Neural progenitor cell (in vitro differentiated cells): ENCODE measurements at regions not wholly inside any gene's neighbourhood (a gene's known extent, or its start where the extent isn't known, plus 50 kb on each side); places are given as distances from the start of the nearest gene placed in this dataset.

ENCODE experiments used
- DNase-seq: peaks from one replicate; pipeline ENCODE4 v3.0.0-alpha.2; 2016; ENCODE audit warnings: low spot score
- H2AFZ ChIP-seq: fragments of 200-600 bp; sonication (generic); replicated peaks from 2 replicates; pipeline ENCODE4 v1.6.1; 2016; ENCODE audit warnings: antibody characterized with exemption
- H3F3A ChIP-seq: fragments of 200-600 bp; sonication (generic); 2 replicates; pipeline ENCODE4 v1.6.1; 2016; ENCODE audit warnings: antibody characterized with exemption, low read depth
- H3K27ac ChIP-seq: fragments of 200-600 bp; sonication (generic); 2 replicates; pipeline ENCODE4 v1.5.1; 2016; ENCODE audit warnings: mild to moderate bottlenecking
- H3K27me3 ChIP-seq: fragments of 200-600 bp; sonication (generic); 2 replicates; pipeline ENCODE4 v1.6.1; 2016; ENCODE audit warnings: mild to moderate bottlenecking, moderate library complexity
- H3K36me3 ChIP-seq: fragments of 200-600 bp; sonication (generic); 2 replicates; pipeline ENCODE4 v1.5.1; 2016
- H3K4me1 ChIP-seq: fragments of 200-600 bp; sonication (generic); 2 replicates; pipeline ENCODE4 v1.6.1; 2016; ENCODE audit warnings: mixed run types
- H3K4me2 ChIP-seq: fragments of 200-600 bp; sonication (generic); 2 replicates; pipeline ENCODE4 v1.6.1; 2016
- H3K4me3 ChIP-seq: fragments of 200-600 bp; sonication (generic); 2 replicates; pipeline ENCODE4 v1.5.1; 2016
- H3K79me2 ChIP-seq: fragments of 200-600 bp; sonication (generic); 2 replicates; pipeline ENCODE4 v1.6.1; 2016; ENCODE audit warnings: low read depth
- H3K9ac ChIP-seq: fragments of 200-600 bp; sonication (generic); 2 replicates; pipeline ENCODE4 v1.6.1; 2016
- H3K9me3 ChIP-seq: fragments of 200-600 bp; sonication (generic); 2 replicates; pipeline ENCODE4 v1.5.1; 2016; ENCODE audit warnings: low read depth
- H4K20me1 ChIP-seq: fragments of 200-600 bp; sonication (generic); 2 replicates; pipeline ENCODE4 v1.6.1; 2016; ENCODE audit warnings: low read depth
- H3K27ac Mint-ChIP-seq: 3 replicates; pipeline ENCODE4 v1.8.0; 2021; ENCODE audit warnings: mixed read lengths
- H3K27me3 Mint-ChIP-seq: 2 replicates; pipeline ENCODE4 v1.8.0; 2022; ENCODE audit warnings: low read depth, mild to moderate bottlenecking, inconsistent platforms, moderate library complexity, mixed read lengths; ENCODE audit not compliant: insufficient read depth
- H3K36me3 Mint-ChIP-seq: 3 replicates; pipeline ENCODE4 v1.8.0; 2021; ENCODE audit warnings: mixed read lengths
- H3K4me1 Mint-ChIP-seq: 3 replicates; pipeline ENCODE4 v1.8.0; 2021; ENCODE audit warnings: mixed read lengths
- H3K4me3 Mint-ChIP-seq: 3 replicates; pipeline ENCODE4 v1.8.0; 2021; ENCODE audit warnings: mild to moderate bottlenecking, moderate library complexity, mixed read lengths
- H3K9me3 Mint-ChIP-seq: 3 replicates; pipeline ENCODE4 v1.8.0; 2020; ENCODE audit warnings: mixed read lengths
- CTCF ChIP-seq: fragments of 200-600 bp; sonication (generic); IDR thresholded peaks from 2 replicates; pipeline ENCODE4 v1.5.1; 2017; ENCODE audit warnings: antibody characterized with exemption, mild to moderate bottlenecking
- EZH2 ChIP-seq: fragments of 200-600 bp; sonication (generic); IDR thresholded peaks from 2 replicates; pipeline ENCODE4 v1.6.1; 2017; ENCODE audit warnings: antibody characterized with exemption, mild to moderate bottlenecking, moderate library complexity
- EZH2phosphoT487 ChIP-seq: fragments of 200-600 bp; sonication (generic); IDR thresholded peaks from 2 replicates; pipeline ENCODE4 v1.6.1; 2017; ENCODE audit warnings: antibody characterized with exemption

GRCh38 chr16:52316241-52316640, 230.7 kb downstream of the TOX3 start:
- Histone ChIP-seq H3K27me3 (no peaks in the 10 kb centered on the region), H4K20me1 (no peaks in the 10 kb centered on the region), H3K27ac (no peak overlapping the region), H3K4me1 (peaks cover 11% of the 10 kb centered on the region), H3K79me2 (no peaks in the 10 kb centered on the region), H2AFZ (no peak overlapping the region), H3F3A (no peaks in the 10 kb centered on the region), H3K9me3 (no peaks in the 10 kb centered on the region), H3K9ac (no peak overlapping the region), H3K4me2 (no peak overlapping the region), H3K36me3 (no peaks in the 10 kb centered on the region), H3K4me3 (no peak overlapping the region)
- no peaks in the 10 kb centered on the region for H3K36me3 Mint-ChIP-seq
- H3K9me3 Mint-ChIP-seq = no peaks in the 10 kb centered on the region
- peaks cover 21% of the 10 kb centered on the region for H3K4me1 Mint-ChIP-seq
- TF ChIP-seq CTCF = no peak
- no peak for TF ChIP-seq EZH2
- no peak for TF ChIP-seq EZH2phosphoT487
- peaks cover 3% of the 10 kb centered on the region for H3K27me3 Mint-ChIP-seq
- DNase-seq = no peak
- H3K4me3 Mint-ChIP-seq = no peak overlapping the region
- H3K27ac Mint-ChIP-seq = no peak overlapping the region

GRCh38 chr16:52312716-52313115, 234.2 kb downstream of the TOX3 start:
- H3K4me2 ChIP-seq = no peak overlapping the region
- no peak for DNase-seq
- no peaks in the 10 kb centered on the region for H4K20me1 ChIP-seq
- H3F3A ChIP-seq = no peaks in the 10 kb centered on the region
- TF ChIP-seq CTCF (no peak), EZH2 (no peak), EZH2phosphoT487 (no peak)
- no peak overlapping the region for H3K4me3 ChIP-seq
- H3K79me2 ChIP-seq = no peaks in the 10 kb centered on the region
- no peaks in the 10 kb centered on the region for H3K9me3 ChIP-seq
- Mint-ChIP-seq H3K36me3 (no peaks in the 10 kb centered on the region), H3K4me3 (no peak overlapping the region), H3K27me3 (peaks cover 6% of the 10 kb centered on the region), H3K4me1 (peaks cover 31% of the 10 kb centered on the region), H3K9me3 (no peaks in the 10 kb centered on the region), H3K27ac (no peak overlapping the region)
- H3K4me1 ChIP-seq = peaks cover 25% of the 10 kb centered on the region
- no peak overlapping the region for H3K9ac ChIP-seq
- no peaks in the 10 kb centered on the region for H3K36me3 ChIP-seq
- no peak overlapping the region for H2AFZ ChIP-seq
- no peaks in the 10 kb centered on the region for H3K27me3 ChIP-seq
- no peak overlapping the region for H3K27ac ChIP-seq

- Mint-ChIP-seq H3K36me3 (no peaks in the 10 kb centered on the region), H3K27ac (no peak overlapping the region), H3K4me3 (no peak overlapping the region), H3K9me3 (no peaks in the 10 kb centered on the region), H3K4me1 (peaks cover 25% of the 10 kb centered on the region), H3K27me3 (peaks cover 4% of the 10 kb centered on the region)
- no peaks in the 10 kb centered on the region for H3F3A ChIP-seq
- H2AFZ ChIP-seq = peak overlapping the region; percentile 79
- no peak overlapping the region for H3K9ac ChIP-seq
- no peak overlapping the region for H3K27ac ChIP-seq
- no peaks in the 10 kb centered on the region for H3K9me3 ChIP-seq
- no peaks in the 10 kb centered on the region for H3K27me3 ChIP-seq
- TF ChIP-seq CTCF (no peak), EZH2 (no peak), EZH2phosphoT487 (no peak)
- H3K4me1 ChIP-seq = peaks cover 25% of the 10 kb centered on the region
- no peak overlapping the region for H3K4me2 ChIP-seq
- H4K20me1 ChIP-seq = no peaks in the 10 kb centered on the region
- DNase-seq = no peak
- H3K79me2 ChIP-seq = no peaks in the 10 kb centered on the region
- H3K4me3 ChIP-seq = no peak overlapping the region
- no peaks in the 10 kb centered on the region for H3K36me3 ChIP-seq
Observed at GRCh38 chr16:52309446-52310416, 237.2 kb downstream of the TOX3 start.
